Ishikawa (cell line): ENCODE measurements at regions not wholly inside any gene's neighbourhood (a gene's known extent, or its start where the extent isn't known, plus 50 kb on each side); places are given as distances from the start of the nearest gene placed in this dataset.

Experiments used
- EP300 ChIP-seq: IDR thresholded peaks from 2 replicates; pipeline ENCODE4 v1.6.1; 2012; ENCODE audit warnings: borderline replicate concordance
- RAD21 ChIP-seq: IDR thresholded peaks from 2 replicates; pipeline ENCODE4 v1.6.1; 2012; ENCODE audit warnings: low read depth
- TAF1 ChIP-seq: IDR thresholded peaks from 2 replicates; pipeline ENCODE4 v1.6.1; 2012; ENCODE audit warnings: low read depth, mild to moderate bottlenecking
- ZBTB7A ChIP-seq: IDR thresholded peaks from 2 replicates; pipeline ENCODE4 v1.6.1; 2012; ENCODE audit warnings: low read depth

DNA sequence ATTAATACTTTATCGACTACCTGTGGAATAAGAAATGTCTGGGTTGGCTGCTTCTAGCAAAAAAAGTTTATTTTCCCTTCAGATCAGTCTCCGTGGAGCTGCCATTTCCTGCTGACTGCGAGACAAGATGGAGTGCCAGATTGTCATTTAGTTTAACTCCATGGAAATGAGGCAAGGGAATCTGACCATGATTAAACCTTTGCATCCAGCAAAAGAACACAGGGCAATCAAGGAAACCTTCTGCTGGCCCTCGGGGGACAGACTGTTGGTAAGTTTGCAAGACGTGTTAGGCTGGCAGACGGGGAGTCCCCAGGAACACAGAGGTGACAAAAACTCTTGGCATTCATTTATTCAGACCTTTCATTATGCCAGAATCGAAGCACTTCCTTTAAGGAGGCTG, 52.2 kb upstream of the SPACA1 start:
- TF ChIP-seq EP300 (no peak), RAD21 (no peak), ZBTB7A (no peak), TAF1 (no peak)
